GM18909 (cell line): ENCODE measurements at regions not wholly inside any gene's neighbourhood (a gene's known extent, or its start where the extent isn't known, plus 50 kb on each side); places are given as distances from the start of the nearest gene placed in this dataset.

Experiments
- ATAC-seq: cut with Tn5 transposase; IDR thresholded peaks from one replicate; pipeline ENCODE4 v1.9.1; 2021; ENCODE audit warnings: mild to moderate bottlenecking; ENCODE audit not compliant: unreplicated experiment, poor library complexity

DNA sequence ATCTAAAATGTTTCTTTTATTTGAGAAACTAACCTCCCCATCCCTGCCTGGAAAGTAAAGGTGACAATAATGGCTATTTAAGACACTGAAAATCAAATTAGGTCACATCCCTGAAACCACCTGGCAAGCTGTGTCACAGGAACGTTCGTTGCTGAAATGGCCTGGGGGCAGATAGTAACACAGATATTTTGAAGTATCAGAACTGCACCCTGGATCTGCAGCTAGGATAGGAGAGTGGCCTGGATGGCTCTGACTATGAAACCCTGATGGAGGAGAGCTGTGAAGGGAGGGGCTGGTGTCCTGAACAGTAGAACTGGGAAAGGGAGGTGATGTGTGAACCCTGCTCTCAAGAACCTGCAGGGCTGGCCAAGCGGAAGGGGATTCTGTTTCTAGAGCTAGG, 648.3 kb upstream of the CFAP20DC start:
- no peak for ATAC-seq

DNA sequence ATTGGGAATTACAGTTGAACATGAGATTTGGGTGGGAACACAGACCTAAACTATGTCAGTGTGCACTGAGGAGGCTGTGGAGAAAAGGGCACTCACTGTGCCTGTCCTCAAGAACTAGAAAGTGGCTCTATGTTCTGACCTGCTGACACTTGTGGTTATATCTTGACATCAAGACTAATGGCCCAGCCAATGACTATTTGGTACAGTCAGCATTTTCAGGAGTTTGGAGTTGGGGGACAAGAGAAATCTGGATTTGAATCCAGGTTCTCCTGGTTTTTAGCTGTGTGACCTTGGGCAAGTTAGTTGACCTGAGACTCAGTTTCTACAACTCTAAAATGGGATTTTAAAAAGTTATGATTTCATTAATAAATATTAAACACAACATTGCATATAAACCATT, 647.0 kb upstream of the CFAP20DC start:
- no peak for ATAC-seq

DNA sequence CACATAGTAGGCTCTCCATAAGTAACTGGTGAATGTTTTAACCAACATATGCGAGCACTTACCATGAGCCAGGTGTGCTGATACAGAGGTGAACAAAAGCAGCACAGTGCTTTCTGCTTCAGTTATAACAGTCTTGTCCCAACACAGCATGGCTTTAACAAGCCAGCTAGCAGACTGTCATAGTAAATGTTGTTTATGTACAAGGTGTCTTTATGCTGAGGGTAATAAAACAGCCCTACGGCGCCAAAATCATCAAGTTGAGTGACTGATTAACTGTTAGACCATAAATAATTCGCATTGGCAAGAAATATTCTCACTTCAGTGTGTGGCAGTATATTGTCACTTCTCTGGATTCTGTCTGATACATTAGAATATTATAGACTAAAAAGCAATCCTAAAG, 646.0 kb upstream of the CFAP20DC start:
- ATAC-seq = no peak

DNA sequence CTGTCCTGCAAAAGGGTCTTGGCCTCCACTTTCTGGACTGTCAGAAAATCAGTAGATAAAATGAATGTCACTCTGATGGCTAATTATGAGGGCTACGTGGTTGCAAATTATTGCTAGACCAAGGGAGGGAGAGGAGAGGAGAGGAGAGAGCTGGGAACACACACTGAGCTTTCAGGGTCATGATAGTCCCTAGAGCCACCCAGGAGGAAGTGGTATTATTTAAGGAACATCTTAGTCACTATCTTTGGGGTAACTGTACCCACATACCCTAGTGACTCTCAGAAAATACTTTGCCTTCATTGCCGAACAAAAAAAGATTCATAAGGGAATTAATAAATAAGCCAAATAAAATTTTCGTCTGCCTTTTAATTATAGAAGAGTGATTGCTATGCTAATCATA, 642.3 kb upstream of the CFAP20DC start:
- ATAC-seq = no peak

DNA sequence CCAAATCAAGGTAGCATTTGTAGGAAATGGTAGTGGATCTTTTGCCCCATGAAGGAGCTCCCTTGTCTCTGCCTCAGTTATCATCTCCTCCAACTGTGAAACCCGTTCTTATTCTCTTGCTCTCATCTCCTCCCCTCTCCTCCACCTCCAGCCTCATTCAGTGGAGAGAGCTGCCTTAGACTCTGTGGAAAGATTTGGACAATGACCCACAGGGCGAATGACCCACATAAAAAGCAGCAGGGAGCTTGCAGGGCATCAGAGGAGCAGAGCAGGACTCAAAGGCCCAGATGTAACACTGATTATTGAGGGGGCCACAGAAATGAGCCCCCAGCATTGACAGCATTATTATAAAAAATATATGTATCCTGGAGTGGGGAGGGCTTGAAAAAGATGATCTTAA, 641.1 kb upstream of the CFAP20DC start:
- ATAC-seq = no peak

DNA sequence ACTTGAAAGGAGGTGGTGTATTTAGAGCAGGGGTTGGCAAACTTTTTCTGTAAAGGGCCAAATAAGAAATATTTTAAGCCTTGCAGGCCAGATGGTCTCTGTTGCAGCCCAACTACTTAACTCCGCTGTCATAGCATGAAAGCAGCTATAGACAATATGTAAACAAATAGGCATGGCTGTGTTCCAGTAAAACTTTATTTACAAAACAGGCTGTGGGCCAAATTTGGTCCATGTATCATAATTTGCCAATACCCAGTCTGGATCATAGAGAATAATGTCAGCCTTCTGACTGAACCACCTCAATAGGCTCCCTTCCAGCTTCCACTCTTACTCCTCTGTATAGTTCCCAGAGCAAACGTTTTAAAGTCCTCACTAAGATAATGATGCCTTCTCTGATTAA, 638.8 kb upstream of the CFAP20DC start:
- no peak for ATAC-seq

DNA sequence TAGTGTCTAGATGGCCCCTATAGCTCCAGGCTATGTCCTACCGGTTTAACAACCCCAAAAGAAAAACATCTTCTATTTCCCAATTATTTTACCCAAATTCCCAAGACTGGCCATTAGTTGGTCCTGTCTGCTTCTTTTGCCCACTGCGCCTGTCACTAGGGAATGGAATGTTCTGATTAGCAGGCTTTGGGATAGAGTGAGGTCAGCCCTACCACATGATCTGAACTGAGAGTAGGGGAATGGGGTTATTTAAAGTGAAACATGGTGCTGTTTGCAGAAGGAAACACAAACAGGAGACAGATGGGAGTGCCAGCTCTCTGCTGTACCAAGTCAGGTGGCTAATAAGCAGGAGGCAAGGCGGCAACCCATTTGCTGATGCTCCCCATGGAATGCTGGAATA, 635.6 kb upstream of the CFAP20DC start:
- ATAC-seq = no peak

DNA sequence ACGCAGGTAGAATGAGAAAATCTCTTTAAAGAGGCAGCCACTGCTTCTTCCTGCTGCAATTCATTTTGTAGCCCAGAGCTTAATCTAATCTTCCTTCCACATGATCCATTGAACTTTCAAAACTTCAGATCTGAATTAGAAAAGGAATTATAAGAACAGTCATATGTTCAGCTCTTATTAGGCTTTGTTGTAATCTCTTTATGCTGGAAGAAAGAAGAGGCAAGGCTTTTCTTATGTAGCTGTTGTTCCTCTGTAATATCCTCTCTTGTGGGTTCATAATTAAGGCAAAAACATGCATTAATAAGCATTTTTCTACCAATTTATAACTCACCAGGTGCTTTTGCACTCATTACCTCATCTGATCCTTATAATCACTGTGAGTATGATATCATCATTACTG, 634.9 kb upstream of the CFAP20DC start:
- no peak for ATAC-seq

DNA sequence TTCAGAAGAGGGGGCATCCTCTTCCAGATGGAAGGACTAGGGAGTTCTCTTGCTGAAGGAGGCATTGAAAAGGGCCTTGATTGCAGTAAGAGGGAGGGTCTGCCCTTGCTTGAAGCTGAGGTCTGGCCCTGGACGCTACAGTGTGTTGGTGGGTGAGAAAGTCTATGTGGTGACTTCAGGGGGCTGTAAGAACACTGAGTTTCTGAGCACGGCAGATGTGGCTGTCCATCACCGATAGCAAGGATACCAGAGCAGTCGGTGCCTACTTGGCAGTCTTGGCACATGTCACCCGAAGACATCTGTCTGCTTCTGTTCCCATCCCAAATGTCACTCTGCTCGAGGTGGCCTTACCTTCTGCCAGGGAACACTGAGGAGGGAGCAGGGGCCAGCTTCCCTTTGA, 631.1 kb upstream of the CFAP20DC start:
- ATAC-seq = no peak

DNA sequence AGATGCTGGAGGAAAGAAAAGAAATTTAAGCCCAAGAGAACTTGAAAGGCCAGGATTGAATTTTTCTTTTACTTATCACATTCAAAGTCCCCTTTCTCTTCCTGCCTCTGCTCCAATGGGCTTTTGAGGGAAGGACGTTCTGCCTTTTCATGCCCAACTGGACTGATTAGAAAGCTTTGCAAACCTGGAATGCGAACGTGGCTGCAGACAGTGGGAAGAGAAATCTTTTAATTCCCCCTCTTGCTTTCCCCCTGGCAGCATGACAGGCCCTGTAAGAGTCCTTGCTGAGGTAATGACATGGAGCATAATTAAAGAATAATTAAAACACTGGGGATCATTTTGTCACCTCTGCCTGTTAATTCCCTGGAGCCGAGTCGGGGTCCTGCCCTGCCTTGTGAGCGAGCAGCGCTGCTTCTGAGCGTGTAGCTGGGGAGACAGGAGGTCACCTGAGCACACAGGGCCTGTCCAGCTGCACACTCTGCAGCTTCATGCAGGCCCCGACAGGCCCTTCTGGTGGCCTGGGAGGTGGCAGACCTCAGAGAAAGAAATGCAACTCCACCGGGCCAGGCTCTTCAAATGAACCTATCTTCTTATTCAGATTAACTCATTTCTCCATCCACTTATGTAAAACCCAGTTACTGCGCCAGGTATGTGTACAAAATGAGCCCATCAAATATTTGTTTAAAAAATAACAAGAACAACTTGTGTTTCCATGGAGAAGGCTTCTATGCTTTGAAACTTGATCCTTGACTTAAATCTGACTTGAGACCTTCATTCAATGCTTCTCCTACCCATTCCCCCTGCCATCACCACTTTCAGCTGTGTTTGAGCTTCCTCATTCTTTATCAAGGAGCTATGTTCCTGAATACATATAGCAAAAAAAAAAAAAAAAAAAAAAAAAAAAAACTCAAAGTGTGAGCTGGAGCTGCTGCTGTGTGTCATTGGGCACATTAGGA, 628.2 kb upstream of the CFAP20DC start:
- no peak for ATAC-seq

DNA sequence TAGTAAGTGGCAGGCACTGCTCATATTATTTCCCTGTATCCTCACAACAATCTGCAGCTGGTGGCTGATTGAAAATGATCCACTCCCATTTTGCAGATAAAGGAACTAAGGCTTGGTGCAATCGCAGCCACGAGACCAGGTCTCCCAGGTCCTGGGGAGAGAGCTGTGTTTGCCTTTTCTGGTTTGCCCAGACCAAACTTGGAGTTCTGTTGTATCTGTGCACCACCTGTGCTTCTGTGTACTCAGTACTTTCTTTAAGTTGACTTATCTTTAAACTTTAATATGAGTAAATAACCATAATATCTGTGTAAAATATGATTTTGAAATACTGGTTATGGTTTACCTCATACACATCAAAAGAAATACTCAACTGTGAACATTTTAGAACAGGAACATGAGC, 625.7 kb upstream of the CFAP20DC start:
- ATAC-seq = no peak

DNA sequence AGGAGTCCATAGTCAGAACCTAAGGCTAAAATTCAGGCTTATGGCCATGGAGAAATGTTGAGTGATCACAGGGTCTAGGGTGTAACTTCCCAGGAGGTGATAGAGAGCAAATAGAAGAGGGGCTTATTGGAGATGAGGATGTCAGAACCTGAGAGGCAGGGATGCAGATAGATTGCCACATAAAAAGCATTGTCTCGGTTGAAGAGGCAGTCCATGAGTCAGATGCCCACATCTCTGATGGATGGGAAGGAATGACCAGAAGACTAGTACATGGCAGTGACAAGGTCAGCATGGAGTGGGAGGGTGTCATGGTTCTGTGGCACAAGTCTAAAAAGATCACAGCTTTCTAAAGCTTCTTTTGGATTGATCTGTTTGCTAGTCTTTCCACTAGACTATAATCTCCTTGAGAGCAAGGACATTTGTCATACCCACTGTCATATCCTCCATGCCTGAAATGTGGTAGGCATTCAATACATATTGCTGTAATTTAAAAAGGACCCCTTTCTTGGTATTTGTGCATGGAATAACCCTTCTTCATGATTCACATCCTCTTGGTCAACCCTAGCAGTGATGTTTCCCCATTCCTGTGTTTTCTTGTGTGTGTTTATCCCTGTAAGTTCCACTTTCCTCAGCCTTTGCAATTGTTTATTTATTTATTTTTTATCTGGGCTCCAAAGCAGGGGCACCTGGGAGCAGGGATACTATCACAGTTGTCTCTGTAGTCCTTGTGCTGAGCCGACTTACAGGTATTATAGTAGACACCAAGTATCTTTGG, 613.4 kb upstream of the CFAP20DC start:
- no peak for ATAC-seq

DNA sequence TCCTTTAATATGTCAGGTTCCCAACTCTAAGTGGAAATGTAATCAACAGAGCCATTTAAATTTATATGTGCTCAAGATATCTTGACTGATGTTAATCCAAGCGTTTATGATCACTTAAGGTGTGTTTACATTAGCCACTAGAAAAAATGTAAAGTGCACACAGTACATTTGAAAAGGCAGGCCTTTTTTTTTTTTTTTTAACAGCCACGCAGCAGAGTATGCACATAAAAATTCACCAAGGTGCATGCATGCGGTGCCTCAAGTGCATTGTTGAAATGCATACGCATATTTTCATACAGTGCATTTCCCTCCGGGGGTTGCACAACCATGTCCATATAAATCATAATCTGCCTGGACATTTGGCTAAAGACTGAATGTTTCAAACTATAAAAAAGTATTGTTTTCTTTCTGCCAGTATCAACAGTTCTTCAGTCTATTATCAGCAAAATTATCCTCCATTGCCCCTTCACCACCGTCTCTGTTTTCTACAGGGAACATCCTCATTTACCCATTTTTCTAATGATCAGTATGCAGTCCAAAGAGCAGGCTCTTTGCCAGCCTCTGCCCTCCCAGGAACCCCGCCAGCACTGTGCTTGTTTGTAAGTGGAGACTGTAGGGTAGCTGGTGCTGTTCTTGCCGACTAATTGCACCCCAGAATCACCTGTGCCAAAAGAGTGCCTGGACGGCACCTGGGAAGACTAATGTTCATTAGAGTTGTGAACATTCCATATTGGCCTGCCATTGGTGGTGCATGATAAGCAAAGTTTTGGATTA, 611.2 kb upstream of the CFAP20DC start:
- ATAC-seq = no peak

DNA sequence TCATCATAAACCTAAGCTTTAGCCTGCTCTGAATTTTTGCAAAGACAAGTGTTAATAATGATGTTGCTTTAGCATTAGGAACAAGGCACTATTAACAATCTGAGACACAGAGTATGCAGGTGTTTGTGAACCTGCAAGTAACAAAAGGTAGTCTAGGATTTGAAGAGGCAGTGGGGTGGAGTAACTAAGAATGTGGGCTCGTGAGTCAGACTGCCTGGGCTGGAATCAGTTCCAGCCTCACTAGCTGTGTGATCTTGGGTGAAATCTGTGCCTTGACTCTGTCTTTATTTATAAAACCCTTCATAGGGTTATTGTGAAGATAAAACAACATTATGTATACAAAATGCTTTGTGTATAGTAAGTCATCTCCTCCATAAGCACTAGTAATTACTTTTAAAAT, 610.6 kb upstream of the CFAP20DC start:
- no peak for ATAC-seq

DNA sequence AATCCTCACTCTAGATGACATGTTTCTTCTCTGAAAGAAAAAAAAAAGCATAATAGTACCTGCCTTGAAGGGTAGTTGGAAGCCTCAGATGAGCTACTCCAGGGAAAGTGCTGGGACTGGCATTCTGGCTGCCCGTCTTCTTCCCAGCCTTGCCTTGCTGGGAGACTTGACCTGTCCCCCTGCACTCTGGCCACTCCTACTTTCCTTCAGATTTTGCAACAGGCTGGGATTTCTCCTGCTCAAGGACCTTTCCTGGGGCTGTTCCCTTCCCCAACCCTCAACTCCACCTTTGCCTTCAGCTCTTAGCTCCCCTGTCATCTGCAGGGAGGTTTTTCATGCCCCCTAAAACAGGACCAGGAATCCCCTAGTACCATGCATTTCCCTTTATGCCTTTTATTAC, 609.9 kb upstream of the CFAP20DC start:
- no peak for ATAC-seq

DNA sequence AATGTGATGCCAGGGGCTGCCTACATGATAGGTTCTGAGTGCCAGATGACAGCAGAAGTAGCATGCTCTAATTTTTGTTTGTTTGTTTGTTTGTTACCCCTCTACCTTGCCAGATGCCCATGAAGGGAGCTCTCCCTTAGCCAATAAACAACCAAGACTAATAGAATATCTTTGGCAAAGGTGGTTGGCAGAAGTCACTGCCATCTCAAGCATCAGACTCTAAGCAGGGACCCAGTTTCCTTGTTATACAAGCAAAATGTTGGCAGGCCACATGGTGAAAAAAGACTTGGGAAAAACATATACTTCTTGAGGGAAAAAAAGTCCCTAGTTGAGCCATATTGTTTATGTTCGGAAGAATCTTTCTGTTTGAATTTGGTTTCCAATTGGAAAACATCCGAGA, 609.0 kb upstream of the CFAP20DC start:
- ATAC-seq = no peak

DNA sequence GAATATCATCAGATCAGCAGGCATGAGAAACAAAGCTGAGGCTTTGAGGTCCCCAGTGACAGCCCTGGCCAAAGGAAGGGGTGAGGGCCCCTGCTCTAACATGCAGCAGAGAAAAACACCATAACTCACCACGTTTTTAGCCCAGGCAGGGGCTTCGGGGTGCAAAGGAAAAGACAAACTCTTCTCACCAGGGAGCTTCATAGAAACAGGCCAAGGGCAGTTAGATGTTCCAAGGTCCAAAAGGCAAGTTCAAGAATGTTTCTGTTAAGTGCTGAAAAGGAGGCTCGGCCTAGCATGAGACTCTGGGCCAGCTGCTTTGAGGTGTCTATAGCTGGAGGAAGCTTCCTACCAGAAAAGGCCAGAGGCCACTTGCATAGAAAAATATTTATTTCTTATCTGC, 608.4 kb upstream of the CFAP20DC start:
- ATAC-seq = no peak

DNA sequence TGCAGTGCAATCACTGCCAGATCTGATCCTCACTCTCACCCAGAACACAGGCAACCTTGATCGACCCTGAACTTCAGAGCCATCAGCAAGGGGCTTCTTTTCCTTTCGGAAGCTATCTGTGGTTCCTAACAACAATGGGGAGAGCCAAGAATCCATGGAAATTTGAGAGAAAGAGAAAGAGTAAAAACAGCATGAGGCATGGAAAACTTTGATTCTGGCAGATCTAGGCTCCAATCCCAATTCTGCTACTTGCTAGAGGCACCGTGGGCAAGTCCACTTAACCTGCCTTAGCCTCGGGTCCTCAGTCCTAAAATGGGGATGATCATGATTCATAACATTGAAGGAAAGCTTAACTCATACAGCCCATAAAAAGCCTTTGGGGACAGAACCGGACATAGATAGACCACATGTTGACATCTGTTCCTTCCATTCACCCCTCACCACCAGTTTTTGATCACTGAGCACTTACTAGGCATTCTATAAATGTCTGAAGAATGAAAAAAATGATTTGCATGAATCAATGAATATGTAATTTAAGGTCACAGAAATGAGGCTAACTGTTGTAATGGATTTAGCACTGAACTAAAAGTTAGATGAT, 605.7 kb upstream of the CFAP20DC start:
- ATAC-seq = no peak

DNA sequence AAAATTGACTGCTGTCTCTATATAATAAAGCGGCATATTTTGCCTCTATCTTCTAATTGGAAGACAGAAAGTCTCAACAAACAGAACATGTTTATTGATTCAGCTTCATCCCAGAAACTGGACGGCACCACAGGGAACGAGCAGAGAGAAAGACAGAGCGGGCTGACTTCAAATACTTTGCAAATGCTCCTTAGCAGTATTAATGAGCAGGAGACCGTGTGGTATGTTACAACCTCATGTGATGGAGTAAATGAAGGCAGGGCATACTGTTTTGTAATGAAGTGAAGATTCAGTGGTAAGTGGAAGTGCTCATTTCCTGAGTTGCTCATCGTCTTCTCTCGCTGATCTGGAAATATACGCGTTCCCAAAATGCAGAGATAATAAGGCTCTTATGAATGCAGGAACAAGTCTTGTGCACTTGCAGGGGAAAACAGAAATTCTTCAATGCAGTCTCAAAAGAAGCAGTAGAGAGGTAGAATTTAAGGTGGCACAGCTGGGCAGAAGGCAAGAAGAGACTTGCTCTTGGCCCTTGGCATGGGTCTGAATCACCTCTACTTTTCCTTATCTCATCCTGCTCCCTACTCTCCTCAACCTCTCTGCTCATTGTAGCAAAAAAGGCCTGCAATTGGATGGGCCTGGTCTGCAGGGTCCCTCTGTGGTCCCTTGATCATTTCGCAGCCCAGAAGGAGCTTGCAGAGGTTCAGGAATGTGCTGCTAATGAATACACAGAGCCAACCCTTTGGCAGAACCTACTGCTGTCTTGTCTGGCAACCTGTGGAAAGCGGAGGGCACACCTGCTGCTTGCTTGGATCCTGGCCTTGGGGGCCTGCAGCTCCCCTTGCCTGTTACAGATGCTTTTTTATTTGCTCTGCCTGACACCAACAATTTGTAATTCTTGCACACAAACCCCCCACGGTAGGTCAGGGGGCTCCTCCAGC, 604.9 kb upstream of the CFAP20DC start:
- no peak for ATAC-seq

DNA sequence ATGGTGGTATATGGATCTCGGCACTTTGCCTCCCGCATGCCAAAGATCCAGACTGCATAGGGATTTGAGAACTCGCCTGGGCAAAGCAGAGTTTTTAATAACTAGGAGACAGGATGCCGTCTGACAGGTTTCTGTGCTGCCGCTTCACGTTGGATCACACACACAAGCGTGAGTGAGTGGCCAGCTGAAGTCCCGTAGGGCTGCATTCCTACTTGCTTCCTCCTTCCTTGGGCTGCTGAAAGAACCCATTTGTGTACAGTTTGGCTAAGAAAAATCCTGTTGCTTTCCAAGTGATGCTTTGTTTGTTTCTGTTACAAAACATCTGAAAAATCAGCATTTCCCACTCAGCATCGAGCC, 604.3 kb upstream of the CFAP20DC start:
- no peak for ATAC-seq
